MM.1S (cell line): ENCODE measurements at regions not wholly inside any gene's neighbourhood (a gene's known extent, or its start where the extent isn't known, plus 50 kb on each side); places are given as distances from the start of the nearest gene placed in this dataset.

Source experiments
- CTCF ChIP-seq: fragments of 300-600 bp; sonication (generic); IDR thresholded peaks from 2 replicates; pipeline ENCODE4 v1.5.1; 2016; ENCODE audit warnings: antibody characterized with exemption, low read length, mixed read lengths
- EZH2 ChIP-seq: fragments of 300-600 bp; sonication (generic); optimal IDR thresholded peaks from 2 replicates; pipeline ENCODE3; 2017; ENCODE audit warnings: low read depth, mild to moderate bottlenecking, antibody characterized with exemption, low read length, mixed read lengths

DNA sequence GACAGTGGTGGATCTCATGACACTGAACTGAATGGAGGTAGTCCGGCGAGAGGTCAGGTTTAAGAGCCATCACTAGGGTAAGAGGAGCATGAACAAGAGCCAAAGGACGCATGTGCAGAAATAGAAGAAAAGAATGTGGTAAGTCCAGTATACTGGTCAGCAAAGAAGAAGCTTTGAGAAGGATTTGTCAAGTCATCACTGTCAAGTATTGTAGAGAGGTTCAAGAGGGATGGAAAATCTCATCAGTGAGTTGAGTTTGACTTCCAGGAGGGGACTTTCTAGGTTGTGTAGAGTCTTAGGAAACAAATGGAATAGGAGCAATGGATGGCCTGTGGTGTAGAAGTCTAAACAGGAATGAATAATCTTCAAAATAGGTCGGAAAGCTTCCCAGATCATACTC is 161.8 kb downstream of the BTBD3 start:
- TF ChIP-seq CTCF (no peak), EZH2 (no peak)
